NCI-H82 treated with DMSO at 0.1 percent for 48 hours (cell line): ENCODE measurements at regions not wholly inside any gene's neighbourhood (a gene's known extent, or its start where the extent isn't known, plus 50 kb on each side); places are given as distances from the start of the nearest gene placed in this dataset.
A peak's percentile ranks its signal among the peaks of the same experiment; 100 is the strongest.

Experiments
- DNase-seq: peaks from one replicate; lab custom pipeline; 2025; ENCODE audit not compliant: unreplicated experiment; lab: John Stamatoyannopoulos, UW

- DNase-seq = no peak
Measured at GRCh38 chr5:28495876-28496275, 1457.5 kb upstream of the CDH9 start.

GRCh38 chr5:28493456-28493855 lies 1455.1 kb upstream of the CDH9 start:
- no peak for DNase-seq

GRCh38 chr5:28488752-28489151 lies 1450.4 kb upstream of the CDH9 start:
- DNase-seq = no peak

- DNase-seq = no peak
Measured at GRCh38 chr5:28483327-28484025, 1445.1 kb upstream of the CDH9 start.

- DNase-seq = peak; percentile 10
Measured at GRCh38 chr5:28473531-28474107, 1435.2 kb upstream of the CDH9 start.

GRCh38 chr5:28468166-28468565 lies 1429.8 kb upstream of the CDH9 start:
- DNase-seq = no peak

GRCh38 chr5:28463728-28464127 lies 1425.3 kb upstream of the CDH9 start:
- DNase-seq = no peak

- no peak for DNase-seq
Measured at GRCh38 chr5:28451483-28451882, 1413.1 kb upstream of the CDH9 start.

- DNase-seq = no peak
Measured at GRCh38 chr5:28450997-28451396, 1412.6 kb upstream of the CDH9 start.

- no peak for DNase-seq
Measured at GRCh38 chr5:28448791-28449190, 1410.4 kb upstream of the CDH9 start.

- no peak for DNase-seq
Measured at GRCh38 chr5:28430565-28431178, 1392.3 kb upstream of the CDH9 start.

- DNase-seq = no peak
Measured at GRCh38 chr5:28421141-28421540, 1382.8 kb upstream of the CDH9 start.

- no peak for DNase-seq
Measured at GRCh38 chr5:28415791-28416443, 1377.5 kb upstream of the CDH9 start.

GRCh38 chr5:28414619-28415018 lies 1376.2 kb upstream of the CDH9 start:
- DNase-seq = no peak

- DNase-seq = no peak
Measured at GRCh38 chr5:28408651-28409050, 1370.3 kb upstream of the CDH9 start.

GRCh38 chr5:28408186-28408585 lies 1369.8 kb upstream of the CDH9 start:
- no peak for DNase-seq

- DNase-seq = no peak
Measured at GRCh38 chr5:28404363-28405071, 1366.1 kb upstream of the CDH9 start.

- DNase-seq = no peak
Measured at GRCh38 chr5:28403846-28404245, 1365.5 kb upstream of the CDH9 start.

GRCh38 chr5:28402590-28403301 lies 1364.4 kb upstream of the CDH9 start:
- DNase-seq = no peak

- DNase-seq = no peak
Measured at GRCh38 chr5:28400076-28400475, 1361.7 kb upstream of the CDH9 start.

- no peak for DNase-seq
Measured at GRCh38 chr5:28399211-28399610, 1360.8 kb upstream of the CDH9 start.
